SH-SY5Y (cell line): ENCODE measurements at regions not wholly inside any gene's neighbourhood (a gene's known extent, or its start where the extent isn't known, plus 50 kb on each side); places are given as distances from the start of the nearest gene placed in this dataset.

ENCODE experiments used
- GATA2 ChIP-seq: IDR thresholded peaks from 2 replicates; pipeline ENCODE4 v1.6.1; 2011; ENCODE audit warnings: mild to moderate bottlenecking, low read depth, low read length
- GATA3 ChIP-seq: IDR thresholded peaks from 2 replicates; pipeline ENCODE4 v1.6.1; 2011; ENCODE audit warnings: low read depth, mild to moderate bottlenecking, low read length, moderate library complexity

GRCh38 chr7:54091322-54091721 is 450.9 kb upstream of the VSTM2A start:
- no peak for TF ChIP-seq GATA3
- TF ChIP-seq GATA2: no peak
